Mesothelial cell of epicardium (in vitro differentiated cells): ENCODE measurements at regions not wholly inside any gene's neighbourhood (a gene's known extent, or its start where the extent isn't known, plus 50 kb on each side); places are given as distances from the start of the nearest gene placed in this dataset.

Experiments used
- DNase-seq, 2 experiments: peaks; one replicate each; pipeline ENCODE4 v3.0.0; 2021; ENCODE audit warnings: low spot score in 2 of 2; ENCODE audit not compliant: unreplicated experiment in 2 of 2
- H3K27ac Mint-ChIP-seq: 2 replicates; pipeline ENCODE4 v1.8.0; 2021; ENCODE audit warnings: mixed read lengths
- H3K27me3 Mint-ChIP-seq: 2 replicates; pipeline ENCODE4 v1.8.0; 2021; ENCODE audit warnings: low read depth, mixed read lengths
- H3K36me3 Mint-ChIP-seq: 2 replicates; pipeline ENCODE4 v1.8.0; 2021; ENCODE audit warnings: mixed read lengths
- H3K4me1 Mint-ChIP-seq: 2 replicates; pipeline ENCODE4 v1.8.0; 2021; ENCODE audit warnings: mixed read lengths
- H3K4me3 Mint-ChIP-seq: 2 replicates; pipeline ENCODE4 v1.8.0; 2021; ENCODE audit warnings: mild to moderate bottlenecking, moderate library complexity, mixed read lengths
- H3K9me3 Mint-ChIP-seq: 2 replicates; pipeline ENCODE4 v1.8.0; 2021; ENCODE audit warnings: mixed read lengths
- CTCF ChIP-seq: fragments of 200-600 bp; sonication (generic); IDR thresholded peaks from one replicate; pipeline ENCODE4 v1.5.0; 2021; ENCODE audit warnings: antibody characterized with exemption; ENCODE audit not compliant: unreplicated experiment

GRCh38 chr1:81391125-81391828 is 409.5 kb upstream of the ADGRL2 start:
- Mint-ChIP-seq H3K36me3 (no peaks in the 10 kb centered on the region), H3K27ac (no peak overlapping the region), H3K27me3 (no peaks in the 10 kb centered on the region), H3K4me3 (no peak overlapping the region), H3K4me1 (no peaks in the 10 kb centered on the region), H3K9me3 (peaks cover 8% of the 10 kb centered on the region)
- DNase-seq: no peak
- TF ChIP-seq CTCF: no peak

- Mint-ChIP-seq H3K4me1 (no peaks in the 10 kb centered on the region), H3K36me3 (no peaks in the 10 kb centered on the region), H3K4me3 (no peak overlapping the region), H3K9me3 (peaks cover 8% of the 10 kb centered on the region), H3K27ac (no peak overlapping the region), H3K27me3 (no peaks in the 10 kb centered on the region)
- no peak for DNase-seq
- TF ChIP-seq CTCF: no peak
Observed at GRCh38 chr1:81388435-81388834, 412.3 kb upstream of the ADGRL2 start.

- no peak for DNase-seq
- peaks cover 8% of the 10 kb centered on the region for H3K9me3 Mint-ChIP-seq
- no peak for TF ChIP-seq CTCF
- H3K27ac Mint-ChIP-seq: no peak overlapping the region
- H3K27me3 Mint-ChIP-seq: no peaks in the 10 kb centered on the region
- no peak overlapping the region for H3K4me3 Mint-ChIP-seq
- H3K36me3 Mint-ChIP-seq: no peaks in the 10 kb centered on the region
- H3K4me1 Mint-ChIP-seq: peaks cover 2% of the 10 kb centered on the region
Observed at GRCh38 chr1:81387446-81387845, 413.3 kb upstream of the ADGRL2 start.

GRCh38 chr1:81382561-81382960 is 418.2 kb upstream of the ADGRL2 start:
- no peak for TF ChIP-seq CTCF
- Mint-ChIP-seq H3K27ac (no peak overlapping the region), H3K4me3 (no peak overlapping the region)

GRCh38 chr1:81381881-81382280 is 418.9 kb upstream of the ADGRL2 start:
- no peaks in the 10 kb centered on the region for H3K36me3 Mint-ChIP-seq
- DNase-seq: no peak
- no peaks in the 10 kb centered on the region for H3K27me3 Mint-ChIP-seq
- no peak for TF ChIP-seq CTCF
- peaks cover 6% of the 10 kb centered on the region for H3K4me1 Mint-ChIP-seq
- no peak overlapping the region for H3K4me3 Mint-ChIP-seq
- H3K27ac Mint-ChIP-seq: no peak overlapping the region
- no peaks in the 10 kb centered on the region for H3K9me3 Mint-ChIP-seq

More at GRCh38 chr1:81382561-81382960, 418.2 kb upstream of the ADGRL2 start:
- DNase-seq: no peak
- H3K36me3 Mint-ChIP-seq: no peaks in the 10 kb centered on the region
- no peaks in the 10 kb centered on the region for H3K9me3 Mint-ChIP-seq
- peaks cover 6% of the 10 kb centered on the region for H3K4me1 Mint-ChIP-seq
- no peaks in the 10 kb centered on the region for H3K27me3 Mint-ChIP-seq

GRCh38 chr1:81380436-81380835 is 420.3 kb upstream of the ADGRL2 start:
- H3K27ac Mint-ChIP-seq: no peak overlapping the region
- peaks cover 6% of the 10 kb centered on the region for H3K4me1 Mint-ChIP-seq
- H3K9me3 Mint-ChIP-seq: no peaks in the 10 kb centered on the region
- H3K4me3 Mint-ChIP-seq: no peak overlapping the region
- H3K36me3 Mint-ChIP-seq: no peaks in the 10 kb centered on the region
- DNase-seq: no peak
- H3K27me3 Mint-ChIP-seq: no peaks in the 10 kb centered on the region
- TF ChIP-seq CTCF: no peak
